Lung (tissue), 11 donors: ENCODE measurements at regions not wholly inside any gene's neighbourhood (a gene's known extent, or its start where the extent isn't known, plus 50 kb on each side); places are given as distances from the start of the nearest gene placed in this dataset.

Experiments
- ATAC-seq: fragments of 200-7000 bp; cut with Tn5 transposase; one replicate; pipeline ENCODE4 v1.9.1; 2020; ENCODE audit warnings: moderate number of reproducible peaks; ENCODE audit not compliant: insufficient read depth, low FRiP score
- DNase-seq, 3 donors: peaks; one replicate each; pipeline ENCODE4 v3.0.0-alpha.2; 2013 to 2017
- H3K27ac ChIP-seq, 2 donors: one replicate each; pipeline ENCODE4 v1.5.1; 2013; ENCODE audit warnings: mild to moderate bottlenecking in 2 of 2, moderate library complexity in 2 of 2, control low read depth in 1 of 2, inconsistent platforms in 1 of 2, low read depth in 1 of 2, low read length in 1 of 2
- H3K27me3 ChIP-seq, 3 donors: one replicate each; pipeline ENCODE4 v1.5.1; 2013; ENCODE audit warnings: low read length in 2 of 3; ENCODE audit not compliant: control insufficient read depth in 3 of 3, insufficient read depth in 3 of 3
- H3K36me3 ChIP-seq, 4 donors: one replicate each; pipeline ENCODE4 v1.5.1; 2013; ENCODE audit warnings: low read length in 4 of 4, mild to moderate bottlenecking in 1 of 4, moderate library complexity in 1 of 4; ENCODE audit not compliant: control insufficient read depth in 4 of 4, insufficient read depth in 4 of 4
- H3K4me1 ChIP-seq, 5 donors: one replicate each; pipeline ENCODE4 v1.5.1; 2013; ENCODE audit warnings: low read length in 5 of 5, mild to moderate bottlenecking in 2 of 5, moderate library complexity in 1 of 5; ENCODE audit not compliant: control insufficient read depth in 5 of 5, insufficient read depth in 5 of 5
- H3K4me3 ChIP-seq: one replicate; pipeline ENCODE4 v1.5.1; 2013; ENCODE audit warnings: mild to moderate bottlenecking, control low read depth, moderate library complexity
- H3K9ac ChIP-seq, 2 donors: one replicate each; pipeline ENCODE4 v1.5.1; 2013; ENCODE audit warnings: low read length in 2 of 2, control low read depth in 1 of 2; ENCODE audit not compliant: insufficient read depth in 1 of 2
- H3K9me3 ChIP-seq, 4 donors: one replicate each; pipeline ENCODE4 v1.5.1; 2013; ENCODE audit warnings: low read length in 3 of 4, mild to moderate bottlenecking in 1 of 4, moderate library complexity in 1 of 4; ENCODE audit not compliant: control insufficient read depth in 4 of 4, insufficient read depth in 3 of 4
- CTCF ChIP-seq: IDR thresholded peaks from 2 replicates; pipeline ENCODE4 v1.5.1; 2012; ENCODE audit warnings: mild to moderate bottlenecking; ENCODE audit errors: control extremely low read depth, extremely low read depth
- WGBS, 2 donors: extraction: QIAGEN DNeasy Blood & Tissue Kit; methylation state at CpG; one replicate each; pipeline ENCODE4 v1.1.7; 2013; 5-methylcytosine and 5-hydroxymethylcytosine counted together
- donor health status: control.
- donor health status: control.
- donor health status: Bipolar disorder and iron deficiency.
- donor health status: healthy.
- donor health status: DM: yes; HTN: yes; CAD: no.

DNA sequence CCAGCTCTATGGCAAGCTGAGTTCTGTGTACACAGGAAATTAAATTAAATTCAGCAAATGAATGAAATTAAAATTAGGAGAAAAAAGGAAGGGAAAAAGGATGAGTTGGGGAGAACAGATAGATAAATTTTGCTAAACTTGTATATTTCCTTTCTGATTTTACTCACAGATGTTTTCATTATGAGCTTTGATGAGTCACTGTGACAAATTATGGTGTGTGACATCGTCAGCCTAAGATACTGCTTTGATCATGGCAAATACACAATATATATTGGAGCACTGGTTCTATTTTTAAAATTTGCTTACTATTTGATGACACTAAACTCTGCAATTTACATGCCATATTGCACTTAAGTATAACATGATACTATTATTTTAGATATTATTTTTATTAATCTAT, 464.6 kb upstream of the SPHKAP start:
- ATAC-seq = no peak
- 58 to 86% methylated on average over 1 of the region's 1 CpG for WGBS, 2 donors

GRCh38 chr2:228644199-228644598, 462.7 kb upstream of the SPHKAP start:
- H3K4me1 ChIP-seq = no peaks in the 10 kb centered on the region
- H3K9me3 ChIP-seq = no peaks in the 10 kb centered on the region
- DNase-seq = no peak
- H3K27ac ChIP-seq = no peak overlapping the region
- no peak for ATAC-seq
- 66 to 75% methylated on average over 2 of the region's 2 CpGs for WGBS, 2 donors
- H3K4me3 ChIP-seq = no peak overlapping the region
- H3K27me3 ChIP-seq = no peaks in the 10 kb centered on the region
- no peaks in the 10 kb centered on the region for H3K36me3 ChIP-seq
- H3K9ac ChIP-seq = no peak overlapping the region
- TF ChIP-seq CTCF = no peak

More for the DNA sequence above, 464.6 kb upstream of the SPHKAP start:
- Histone ChIP-seq H3K4me3 (no peak overlapping the region), H3K27ac (no peak overlapping the region), H3K9me3 (no peaks in the 10 kb centered on the region), H3K27me3 (no peaks in the 10 kb centered on the region), H3K4me1 (peaks cover 0 to 2% (median 0%) of the 10 kb centered on the region in 5 donors), H3K36me3 (no peaks in the 10 kb centered on the region), H3K9ac (no peak overlapping the region)
- no peak for TF ChIP-seq CTCF
- DNase-seq = no peak

- no peak for DNase-seq
- Histone ChIP-seq H3K4me3 (no peak overlapping the region), H3K27ac (no peak overlapping the region), H3K9me3 (no peaks in the 10 kb centered on the region), H3K9ac (no peak overlapping the region), H3K4me1 (no peaks in the 10 kb centered on the region), H3K36me3 (no peaks in the 10 kb centered on the region), H3K27me3 (no peaks in the 10 kb centered on the region)
- no peak for TF ChIP-seq CTCF
- ATAC-seq = no peak
- WGBS, 2 donors = 82 to 88% methylated on average over 2 of the region's 2 CpGs
Measured at GRCh38 chr2:228642861-228643260, 461.4 kb upstream of the SPHKAP start.

- no peak for TF ChIP-seq CTCF
- H3K36me3 ChIP-seq = no peaks in the 10 kb centered on the region
- H3K27me3 ChIP-seq = no peaks in the 10 kb centered on the region
- H3K27ac ChIP-seq = no peak overlapping the region
- H3K9me3 ChIP-seq = peaks cover 0 to 5% (median 0%) of the 10 kb centered on the region in 4 donors
- no peak overlapping the region for H3K4me3 ChIP-seq
- no peaks in the 10 kb centered on the region for H3K4me1 ChIP-seq
- DNase-seq (no peak), ATAC-seq (no peak)
- 75 to 91% methylated on average over 2 of the region's 2 CpGs for WGBS, 2 donors
- H3K9ac ChIP-seq = no peak overlapping the region
Measured at GRCh38 chr2:228630786-228631185, 449.3 kb upstream of the SPHKAP start.
